Muscle of leg (tissue), 3 donors: ENCODE measurements at regions not wholly inside any gene's neighbourhood (a gene's known extent, or its start where the extent isn't known, plus 50 kb on each side); places are given as distances from the start of the nearest gene placed in this dataset.
A peak's percentile ranks its signal among the peaks of the same experiment; 100 is the strongest.

Source experiments
- DNase-seq: peaks from one replicate; pipeline ENCODE4 v3.0.0; 2013
- H3K27ac ChIP-seq: one replicate; pipeline ENCODE4 v1.5.1; 2013; ENCODE audit warnings: mild to moderate bottlenecking, low read length, control low read depth
- H3K27me3 ChIP-seq: one replicate; pipeline ENCODE4 v1.6.1; 2013; ENCODE audit warnings: low read length; ENCODE audit not compliant: control insufficient read depth, insufficient read depth
- H3K36me3 ChIP-seq: one replicate; pipeline ENCODE4 v1.6.1; 2013; ENCODE audit warnings: low read length; ENCODE audit not compliant: control insufficient read depth, insufficient read depth
- H3K4me1 ChIP-seq: one replicate; pipeline ENCODE4 v1.6.1; 2013; ENCODE audit warnings: low read length; ENCODE audit not compliant: control insufficient read depth, insufficient read depth
- H3K4me3 ChIP-seq: one replicate; pipeline ENCODE4 v1.5.1; 2013; ENCODE audit warnings: low read length, control low read depth
- H3K9me3 ChIP-seq: replicated peaks from 2 replicates; pipeline ENCODE4 v1.6.1; 2013; ENCODE audit warnings: low read depth, low read length; ENCODE audit not compliant: control insufficient read depth
- WGBS: methylation state at CpG from one replicate; pipeline ENCODE4 v1.1.5; 2013; ENCODE audit warnings: missing lambda C conversion rate; ENCODE audit not compliant: insufficient coverage; 5-methylcytosine and 5-hydroxymethylcytosine counted together

GRCh38 chr20:22814471-22815205 lies 220.5 kb upstream of the SSTR4 start:
- Histone ChIP-seq H3K36me3 (no peaks in the 10 kb centered on the region), H3K9me3 (no peaks in the 10 kb centered on the region), H3K27ac (no peak overlapping the region), H3K4me3 (no peak overlapping the region), H3K27me3 (no peaks in the 10 kb centered on the region), H3K4me1 (peaks cover 50% of the 10 kb centered on the region)
- WGBS = 56% methylated on average over 7 of the region's 9 CpGs
- DNase-seq = no peak

DNA sequence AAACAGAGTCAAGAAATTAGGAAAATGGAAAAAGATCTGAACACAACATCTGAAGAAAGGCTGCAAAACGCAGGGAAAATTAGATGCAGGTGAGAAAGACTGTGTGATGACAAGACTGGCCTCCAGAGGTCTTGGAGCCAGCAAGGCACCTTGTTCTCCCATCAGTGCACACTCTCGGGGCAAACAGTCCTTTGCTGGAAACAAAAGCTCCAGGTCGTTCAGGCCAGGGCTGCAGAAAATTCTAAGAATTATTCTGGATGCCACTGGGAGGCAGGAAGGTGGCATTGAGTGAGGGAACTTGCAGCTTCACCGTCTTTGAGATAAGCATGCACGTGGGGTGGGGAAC lies 219.9 kb upstream of the SSTR4 start:
- 41% methylated on average over 5 of the region's 5 CpGs for WGBS
- no peak for DNase-seq
- Histone ChIP-seq H3K27me3 (no peaks in the 10 kb centered on the region), H3K4me1 (peaks cover 45% of the 10 kb centered on the region), H3K36me3 (no peaks in the 10 kb centered on the region), H3K9me3 (no peaks in the 10 kb centered on the region), H3K27ac (peak overlapping the region; percentile 72), H3K4me3 (no peak overlapping the region)

GRCh38 chr20:22815603-22816315 lies 219.4 kb upstream of the SSTR4 start:
- H3K4me1 ChIP-seq = peaks cover 39% of the 10 kb centered on the region
- peak overlapping the region; percentile 72 for H3K27ac ChIP-seq
- H3K27me3 ChIP-seq = no peaks in the 10 kb centered on the region
- 6% methylated on average over 5 of the region's 9 CpGs for WGBS
- H3K36me3 ChIP-seq = no peaks in the 10 kb centered on the region
- no peaks in the 10 kb centered on the region for H3K9me3 ChIP-seq
- H3K4me3 ChIP-seq = no peak overlapping the region
- peak; percentile 94 for DNase-seq

- H3K36me3 ChIP-seq = no peaks in the 10 kb centered on the region
- H3K9me3 ChIP-seq = no peaks in the 10 kb centered on the region
- peak; percentile 71 for DNase-seq
- peaks cover 36% of the 10 kb centered on the region for H3K4me1 ChIP-seq
- 64% methylated on average over 2 of the region's 4 CpGs for whole genome bisulfite sequencing
- peak overlapping the region; percentile 13 for H3K27ac ChIP-seq
- H3K4me3 ChIP-seq = no peak overlapping the region
- H3K27me3 ChIP-seq = no peaks in the 10 kb centered on the region
Measured at GRCh38 chr20:22818636-22819035, 216.5 kb upstream of the SSTR4 start.

DNA sequence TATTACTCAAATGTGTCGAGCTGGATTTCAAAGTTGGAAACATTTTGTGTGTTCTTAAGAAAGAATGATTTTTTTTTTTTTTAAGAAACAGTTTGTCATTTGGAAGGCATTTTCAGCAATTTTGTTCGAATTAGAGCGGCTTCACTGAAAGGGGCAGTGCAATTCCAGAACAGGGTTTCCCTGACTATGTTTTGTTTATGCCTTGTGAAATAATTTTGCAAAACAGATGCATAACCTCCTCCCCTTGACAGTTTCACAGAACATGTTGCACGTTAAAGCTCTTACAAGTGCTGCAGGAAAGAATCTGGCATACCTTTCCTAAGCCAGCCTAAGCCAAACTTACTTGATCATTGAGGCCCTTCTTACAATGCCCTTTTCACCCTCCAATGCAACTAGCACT lies 216.0 kb upstream of the SSTR4 start:
- 14% methylated on average over 1 of the region's 4 CpGs for WGBS
- Histone ChIP-seq H3K4me3 (no peak overlapping the region), H3K27ac (no peak overlapping the region), H3K9me3 (no peaks in the 10 kb centered on the region), H3K36me3 (no peaks in the 10 kb centered on the region), H3K4me1 (peaks cover 36% of the 10 kb centered on the region), H3K27me3 (no peaks in the 10 kb centered on the region)
- peak; percentile 63 for DNase-seq

- H3K9me3 ChIP-seq = no peaks in the 10 kb centered on the region
- no peak overlapping the region for H3K27ac ChIP-seq
- DNase-seq = no peak
- H3K4me3 ChIP-seq = no peak overlapping the region
- no peaks in the 10 kb centered on the region for H3K27me3 ChIP-seq
- H3K4me1 ChIP-seq = peaks cover 32% of the 10 kb centered on the region
- no peaks in the 10 kb centered on the region for H3K36me3 ChIP-seq
- WGBS = no CpG with 5 or more reads among the region's 2 CpGs
Measured at GRCh38 chr20:22819784-22820183, 215.3 kb upstream of the SSTR4 start.

DNA sequence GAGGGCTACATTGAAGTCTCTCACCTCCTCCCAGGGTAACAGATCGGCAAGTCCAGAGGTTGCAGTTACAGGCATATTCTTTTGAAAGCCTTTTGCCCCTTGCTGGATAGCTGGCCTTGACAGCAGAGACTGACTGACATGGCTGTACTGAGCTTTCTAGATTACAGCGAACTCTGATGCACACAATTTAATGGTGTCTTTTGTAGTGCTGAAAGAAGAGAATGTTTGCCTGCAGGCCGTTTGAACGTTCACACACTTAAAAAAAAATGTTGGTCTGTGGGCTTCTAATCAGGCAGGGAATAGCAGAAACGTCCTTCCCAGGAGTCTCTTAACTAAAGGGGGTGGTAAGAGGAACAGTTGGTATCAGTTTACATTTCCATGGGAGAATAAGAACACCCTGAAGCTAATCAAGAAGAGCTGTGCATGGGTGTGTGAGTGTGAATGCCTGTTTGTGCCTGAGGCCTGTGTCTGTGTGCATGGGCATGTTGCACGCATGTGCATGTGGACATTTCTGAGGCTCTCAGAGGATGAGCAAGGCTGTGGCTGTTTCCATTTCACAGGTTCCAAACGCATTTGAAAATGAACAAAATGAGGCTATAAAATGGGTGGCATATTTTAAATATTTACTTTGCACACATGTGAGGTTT lies 213.9 kb upstream of the SSTR4 start:
- Histone ChIP-seq H3K9me3 (no peaks in the 10 kb centered on the region), H3K27me3 (no peaks in the 10 kb centered on the region), H3K4me3 (no peak overlapping the region), H3K27ac (no peak overlapping the region), H3K36me3 (no peaks in the 10 kb centered on the region), H3K4me1 (peaks cover 18% of the 10 kb centered on the region)
- no peak for DNase-seq
- WGBS = 72% methylated on average over 4 of the region's 7 CpGs

DNA sequence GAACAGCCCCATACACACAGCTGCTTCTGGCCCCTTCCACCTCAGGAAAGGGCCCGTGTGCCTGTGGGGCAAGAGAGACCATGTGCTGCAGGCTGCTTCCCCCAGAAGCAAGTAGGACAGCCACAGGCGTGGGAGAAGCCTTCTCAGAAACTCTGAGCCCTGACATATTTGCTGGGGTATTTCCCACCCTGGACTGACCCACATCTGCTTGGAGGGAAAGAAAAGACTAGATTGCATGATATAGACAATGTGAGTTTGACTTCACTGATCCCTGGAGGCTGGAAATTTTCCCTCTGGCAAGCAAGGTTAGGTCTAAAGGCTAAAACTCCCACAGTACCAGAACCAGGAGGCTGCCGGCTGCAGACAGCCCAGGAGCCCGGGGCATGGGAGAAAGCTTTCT lies 213.3 kb upstream of the SSTR4 start:
- Histone ChIP-seq H3K27ac (no peak overlapping the region), H3K27me3 (no peaks in the 10 kb centered on the region), H3K4me1 (peaks cover 16% of the 10 kb centered on the region), H3K9me3 (no peaks in the 10 kb centered on the region), H3K36me3 (no peaks in the 10 kb centered on the region), H3K4me3 (no peak overlapping the region)
- WGBS = no CpG with 5 or more reads among the region's 4 CpGs
- DNase-seq = no peak

GRCh38 chr20:22823119-22823518 lies 212.0 kb upstream of the SSTR4 start:
- Histone ChIP-seq H3K9me3 (no peaks in the 10 kb centered on the region), H3K4me3 (no peak overlapping the region), H3K4me1 (peaks cover 14% of the 10 kb centered on the region), H3K27ac (no peak overlapping the region), H3K27me3 (no peaks in the 10 kb centered on the region), H3K36me3 (no peaks in the 10 kb centered on the region)
- WGBS = 29% methylated on average over 1 of the region's 6 CpGs
- peak; percentile 58 for DNase-seq

GRCh38 chr20:22824077-22824476 lies 211.0 kb upstream of the SSTR4 start:
- no peak for DNase-seq
- no peak overlapping the region for H3K27ac ChIP-seq

More at GRCh38 chr20:22824077-22824476, 211.0 kb upstream of the SSTR4 start:
- Histone ChIP-seq H3K9me3 (no peaks in the 10 kb centered on the region), H3K36me3 (no peaks in the 10 kb centered on the region), H3K4me3 (no peak overlapping the region), H3K27me3 (no peaks in the 10 kb centered on the region), H3K4me1 (peaks cover 8% of the 10 kb centered on the region)
- no CpG with 5 or more reads among the region's 3 CpGs for WGBS
